Common myeloid progenitor, CD34-positive (primary cell): ENCODE measurements at regions not wholly inside any gene's neighbourhood (a gene's known extent, or its start where the extent isn't known, plus 50 kb on each side); places are given as distances from the start of the nearest gene placed in this dataset.

ENCODE experiments used
- CTCF ChIA-PET: fragments of 350-600 bp; sonication (Branson Sonifier 250); formaldehyde crosslinking; loops from one replicate; lab custom pipeline; 2021; ENCODE audit warnings: antibody characterized with exemption; lab: Charles Lee
- POLR2A ChIA-PET: fragments of 350-600 bp; sonication (Branson Sonifier 250); formaldehyde crosslinking; loops from one replicate; lab custom pipeline; 2021; ENCODE audit warnings: antibody characterized with exemption; lab: Charles Lee
- DNase-seq, 3 donors: peaks; one replicate each; pipeline versions ENCODE4 v3.0.0 to v3.0.0-alpha.2; 2013
- H3K27ac ChIP-seq, 2 experiments: 1 replicate in 1 of 2; 2 replicates in 1 of 2; pipeline ENCODE4 v1.7.0; 2013; ENCODE audit warnings: inconsistent platforms in 2 of 2, low read length in 2 of 2, mild to moderate bottlenecking in 2 of 2, low read depth in 1 of 2, moderate library complexity in 1 of 2; ENCODE audit not compliant: severe bottlenecking in 2 of 2, insufficient read depth in 1 of 2, poor library complexity in 1 of 2
- H3K27me3 ChIP-seq, 5 experiments: replicated peaks in 2 of 5; 1 replicate in 3 of 5; 2 replicates in 2 of 5; pipeline versions ENCODE4 v1.6.1 to v1.7.0; 2013; ENCODE audit warnings: low read length in 4 of 5, mild to moderate bottlenecking in 2 of 5, moderate library complexity in 2 of 5, inconsistent platforms in 1 of 5; ENCODE audit not compliant: insufficient read depth in 5 of 5, control insufficient read depth in 4 of 5
- H3K36me3 ChIP-seq, 4 experiments: 1 replicate in 2 of 4; 2 replicates in 2 of 4; pipeline versions ENCODE4 v1.6.1 to v1.7.0; 2013; ENCODE audit warnings: low read length in 3 of 4, control low read depth in 1 of 4, mild to moderate bottlenecking in 1 of 4; ENCODE audit not compliant: control insufficient read depth in 4 of 4, insufficient read depth in 4 of 4
- H3K4me1 ChIP-seq, 4 experiments: 1 replicate in 3 of 4; 2 replicates in 1 of 4; pipeline versions ENCODE4 v1.6.1 to v1.7.1; 2013; ENCODE audit warnings: low read length in 3 of 4, mild to moderate bottlenecking in 3 of 4, control low read depth in 1 of 4, inconsistent platforms in 1 of 4, moderate library complexity in 1 of 4; ENCODE audit not compliant: control insufficient read depth in 4 of 4, insufficient read depth in 4 of 4; ENCODE audit errors: control extremely low read depth in 1 of 4
- H3K4me3 ChIP-seq, 7 experiments: 1 replicate in 4 of 7; 2 replicates in 3 of 7; pipeline versions ENCODE4 v1.5.1 to v1.7.0; 2013; ENCODE audit warnings: mild to moderate bottlenecking in 7 of 7, low read length in 6 of 7, moderate library complexity in 6 of 7, inconsistent platforms in 2 of 7, low read depth in 2 of 7, control low read depth in 1 of 7; ENCODE audit not compliant: insufficient read depth in 4 of 7, control insufficient read depth in 1 of 7; ENCODE audit errors: extremely low read depth in 1 of 7
- H3K9me3 ChIP-seq, 5 experiments: 1 replicate in 4 of 5; 2 replicates in 1 of 5; pipeline versions ENCODE4 v1.6.1 to v1.7.1; 2013; ENCODE audit warnings: low read length in 4 of 5, mild to moderate bottlenecking in 2 of 5, inconsistent platforms in 1 of 5, low read depth in 1 of 5, moderate library complexity in 1 of 5; ENCODE audit not compliant: control insufficient read depth in 4 of 5, insufficient read depth in 2 of 5; ENCODE audit errors: control extremely low read depth in 1 of 5
- WGBS: methylation state at CpG from one replicate; pipeline ENCODE4 v1.1.5; 2013; ENCODE audit not compliant: insufficient coverage; 5-methylcytosine and 5-hydroxymethylcytosine counted together

GRCh38 chr14:39566795-39567194 is 134.6 kb upstream of the FBXO33 start:
- no peaks in the 10 kb centered on the region for H3K27me3 ChIP-seq
- no peaks in the 10 kb centered on the region for H3K9me3 ChIP-seq
- WGBS: no CpG with 5 or more reads among the region's 2 CpGs
- no peaks in the 10 kb centered on the region for H3K36me3 ChIP-seq
- CTCF ChIA-PET: no interaction called here
- DNase-seq: no peak
- no peaks in the 10 kb centered on the region for H3K4me1 ChIP-seq
- no peak overlapping the region for H3K27ac ChIP-seq
- no peak overlapping the region for H3K4me3 ChIP-seq
- POLR2A ChIA-PET: no interaction called here

GRCh38 chr14:39563361-39563760 is 131.1 kb upstream of the FBXO33 start:
- Histone ChIP-seq H3K36me3 (no peaks in the 10 kb centered on the region), H3K9me3 (peaks cover 0 to 4% (median 0%) of the 10 kb centered on the region in 5 experiments), H3K4me1 (no peaks in the 10 kb centered on the region), H3K27me3 (no peaks in the 10 kb centered on the region), H3K4me3 (no peak overlapping the region), H3K27ac (no peak overlapping the region)
- no CpG with 5 or more reads among the region's 1 CpG for WGBS
- no peak for DNase-seq
- ChIA-PET CTCF (interaction anchor here (0.7 kb wide), 1 partner anchor 11 kb away, joined by 3 read pairs; no protein-coding TSS in a partner anchor), POLR2A (no interaction called here)

GRCh38 chr14:39562175-39562574 is 129.9 kb upstream of the FBXO33 start:
- H3K4me1 ChIP-seq: no peaks in the 10 kb centered on the region
- no peak overlapping the region for H3K27ac ChIP-seq
- H3K4me3 ChIP-seq: no peak overlapping the region
- H3K36me3 ChIP-seq: no peaks in the 10 kb centered on the region
- DNase-seq: no peak
- ChIA-PET CTCF (no interaction called here), POLR2A (no interaction called here)
- 100% methylated on average over 2 of the region's 2 CpGs for WGBS
- H3K27me3 ChIP-seq: no peaks in the 10 kb centered on the region
- peaks cover 0 to 4% (median 0%) of the 10 kb centered on the region in 5 experiments for H3K9me3 ChIP-seq

GRCh38 chr14:39558525-39558924 is 126.3 kb upstream of the FBXO33 start:
- Histone ChIP-seq H3K9me3 (peaks cover 0 to 4% (median 0%) of the 10 kb centered on the region in 5 experiments), H3K4me1 (no peaks in the 10 kb centered on the region), H3K27me3 (no peaks in the 10 kb centered on the region), H3K4me3 (no peak overlapping the region), H3K27ac (no peak overlapping the region), H3K36me3 (no peaks in the 10 kb centered on the region)
- WGBS: 80% methylated on average over 1 of the region's 1 CpG
- DNase-seq: no peak
- CTCF ChIA-PET: no interaction called here
- POLR2A ChIA-PET: no interaction called here

- POLR2A ChIA-PET: no interaction called here
- Histone ChIP-seq H3K27me3 (no peaks in the 10 kb centered on the region), H3K4me1 (no peaks in the 10 kb centered on the region), H3K36me3 (no peaks in the 10 kb centered on the region), H3K4me3 (no peak overlapping the region), H3K27ac (no peak overlapping the region), H3K9me3 (peaks cover 0 to under 1% (median 0%) of the 10 kb centered on the region in 5 experiments)
- CTCF ChIA-PET: no interaction called here
- WGBS: 100% methylated on average over 1 of the region's 4 CpGs
- DNase-seq: no peak
These were observed 123.5 kb upstream of the FBXO33 start for GRCh38 chr14:39555749-39556148.

- DNase-seq: no peak
- POLR2A ChIA-PET: no interaction called here
- Histone ChIP-seq H3K36me3 (no peaks in the 10 kb centered on the region), H3K27ac (no peak overlapping the region), H3K4me3 (no peak overlapping the region), H3K4me1 (no peaks in the 10 kb centered on the region), H3K9me3 (no peaks in the 10 kb centered on the region), H3K27me3 (no peaks in the 10 kb centered on the region)
- CTCF ChIA-PET: no interaction called here
- no CpG with 5 or more reads among the region's 5 CpGs for WGBS
These were observed 122.3 kb upstream of the FBXO33 start for GRCh38 chr14:39554576-39554975.

GRCh38 chr14:39548358-39548757 is 116.1 kb upstream of the FBXO33 start:
- no peak for DNase-seq
- CTCF ChIA-PET: no interaction called here
- Histone ChIP-seq H3K27me3 (no peaks in the 10 kb centered on the region), H3K4me3 (no peak overlapping the region), H3K36me3 (no peaks in the 10 kb centered on the region), H3K9me3 (peaks cover 0 to 1% (median 0%) of the 10 kb centered on the region in 5 experiments), H3K4me1 (no peaks in the 10 kb centered on the region), H3K27ac (no peak overlapping the region)
- POLR2A ChIA-PET: interaction anchor here (0.6 kb wide), 1 partner anchor 15 kb away, joined by 3 read pairs; no protein-coding TSS in a partner anchor
- 100% methylated on average over 3 of the region's 4 CpGs for WGBS
